ENCODE measurements at regions not wholly inside any gene's neighbourhood (a gene's known extent, or its start where the extent isn't known, plus 50 kb on each side); places are given as distances from the start of the nearest gene placed in this dataset.

- no peak overlapping the region for H3K4me3 Mint-ChIP-seq
- peaks cover 11% of the 10 kb centered on the region for H3K9me3 Mint-ChIP-seq
- no peaks in the 10 kb centered on the region for H3K4me1 Mint-ChIP-seq (ENCODE audit: low read depth)
- no peaks in the 10 kb centered on the region for H3K27me3 Mint-ChIP-seq (ENCODE audit: low read depth)
- no peak overlapping the region for H3K27ac Mint-ChIP-seq
- no peaks in the 10 kb centered on the region for H3K36me3 Mint-ChIP-seq (ENCODE audit: low read depth)
- no peak for DNase-seq (ENCODE audit: low spot score)
These were observed 566.4 kb upstream of the POT1 start for GRCh38 chr7:125495997-125496396.

- Mint-ChIP-seq H3K27ac (no peak overlapping the region), H3K36me3 (ENCODE audit: low read depth) (no peaks in the 10 kb centered on the region), H3K9me3 (peaks cover 5% of the 10 kb centered on the region), H3K4me3 (no peak overlapping the region), H3K4me1 (ENCODE audit: low read depth) (no peaks in the 10 kb centered on the region), H3K27me3 (ENCODE audit: low read depth) (no peaks in the 10 kb centered on the region)
- no peak for DNase-seq (ENCODE audit: low spot score)
These were observed 562.9 kb upstream of the POT1 start for GRCh38 chr7:125492521-125492920.

GRCh38 chr7:125491137-125491536 is 561.5 kb upstream of the POT1 start:
- Mint-ChIP-seq H3K27ac (no peak overlapping the region), H3K4me1 (ENCODE audit: low read depth) (no peaks in the 10 kb centered on the region), H3K27me3 (ENCODE audit: low read depth) (no peaks in the 10 kb centered on the region), H3K9me3 (peaks cover 2% of the 10 kb centered on the region), H3K4me3 (no peak overlapping the region), H3K36me3 (ENCODE audit: low read depth) (no peaks in the 10 kb centered on the region)
- DNase-seq (ENCODE audit: low spot score), result no peak

- H3K27ac Mint-ChIP-seq, result no peak overlapping the region
- H3K36me3 Mint-ChIP-seq (ENCODE audit: low read depth), result no peaks in the 10 kb centered on the region
- DNase-seq (ENCODE audit: low spot score), result no peak
- H3K27me3 Mint-ChIP-seq (ENCODE audit: low read depth), result no peaks in the 10 kb centered on the region
- H3K4me3 Mint-ChIP-seq, result no peak overlapping the region
- H3K9me3 Mint-ChIP-seq, result no peaks in the 10 kb centered on the region
- H3K4me1 Mint-ChIP-seq (ENCODE audit: low read depth), result no peaks in the 10 kb centered on the region
These were observed 560.5 kb upstream of the POT1 start for GRCh38 chr7:125490167-125490566.

DNA sequence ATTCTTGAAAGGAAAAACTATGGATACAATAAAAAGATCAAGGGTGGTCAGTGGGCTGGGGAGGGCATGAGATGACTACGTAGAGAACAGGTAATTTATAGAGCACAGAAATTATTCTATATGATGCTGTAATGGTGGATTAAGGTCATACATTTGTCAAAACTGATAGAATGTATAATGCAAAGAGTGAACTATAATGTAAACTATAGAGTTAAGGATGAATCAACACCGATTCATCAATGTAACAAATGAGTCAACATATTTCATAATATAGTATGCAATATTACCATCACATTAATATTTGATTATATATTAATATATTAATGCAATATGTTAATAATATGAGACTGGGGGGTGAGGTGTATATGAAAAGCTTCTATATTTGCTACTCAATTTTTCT is 555.6 kb upstream of the POT1 start:
- Mint-ChIP-seq H3K36me3 (ENCODE audit: low read depth) (no peaks in the 10 kb centered on the region), H3K4me1 (ENCODE audit: low read depth) (no peaks in the 10 kb centered on the region)

DNA sequence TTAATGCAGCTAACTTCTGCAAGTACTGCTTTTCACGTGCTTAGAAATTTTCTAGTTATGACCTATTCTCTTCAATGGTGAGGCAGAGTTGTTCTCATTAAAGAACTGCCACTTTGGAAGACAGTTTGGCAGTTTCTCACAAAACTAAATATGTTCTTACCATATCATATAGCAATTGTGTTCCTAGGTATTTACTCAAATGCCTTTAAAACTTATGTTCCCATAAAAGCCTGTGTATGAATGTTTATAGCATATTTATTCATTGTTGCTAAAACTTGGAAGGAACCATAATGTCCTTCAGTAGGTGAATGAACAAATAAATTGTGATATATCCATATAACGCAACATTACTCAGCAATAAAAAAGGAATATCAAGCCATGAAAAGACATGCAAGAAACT is 555.1 kb upstream of the POT1 start:
- Mint-ChIP-seq H3K27me3 (ENCODE audit: low read depth) (no peaks in the 10 kb centered on the region), H3K36me3 (ENCODE audit: low read depth) (no peaks in the 10 kb centered on the region), H3K4me1 (ENCODE audit: low read depth) (no peaks in the 10 kb centered on the region), H3K4me3 (no peak overlapping the region), H3K9me3 (no peaks in the 10 kb centered on the region), H3K27ac (no peak overlapping the region)
- no peak for DNase-seq (ENCODE audit: low spot score)

More for the DNA sequence above, 555.6 kb upstream of the POT1 start:
- Mint-ChIP-seq H3K27me3 (ENCODE audit: low read depth) (no peaks in the 10 kb centered on the region), H3K9me3 (no peaks in the 10 kb centered on the region), H3K27ac (no peak overlapping the region), H3K4me3 (no peak overlapping the region)
- no peak for DNase-seq (ENCODE audit: low spot score)

DNA sequence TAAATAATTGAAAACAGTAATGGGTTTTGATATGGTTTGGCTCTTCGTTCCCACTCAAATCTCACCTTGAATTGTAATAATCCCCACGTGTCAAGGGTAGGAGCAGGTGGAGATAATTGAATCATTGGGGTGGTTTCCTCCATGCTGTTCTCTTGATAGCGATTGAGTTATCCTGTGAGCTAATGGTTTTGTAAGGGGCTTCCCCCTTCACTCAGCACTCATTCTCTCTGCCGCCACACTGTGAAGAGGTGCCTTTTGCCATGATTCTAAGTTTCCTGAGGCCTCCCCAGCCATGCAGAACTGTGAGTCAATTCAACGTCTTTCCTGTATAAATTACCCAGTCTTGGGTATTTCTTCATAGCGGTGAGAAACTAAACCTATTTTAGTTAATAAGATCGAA is 551.7 kb upstream of the POT1 start:
- Mint-ChIP-seq H3K27ac (no peak overlapping the region), H3K4me1 (ENCODE audit: low read depth) (no peaks in the 10 kb centered on the region), H3K36me3 (ENCODE audit: low read depth) (no peaks in the 10 kb centered on the region), H3K9me3 (no peaks in the 10 kb centered on the region), H3K27me3 (ENCODE audit: low read depth) (no peaks in the 10 kb centered on the region), H3K4me3 (no peak overlapping the region)
- DNase-seq (ENCODE audit: low spot score), result no peak

GRCh38 chr7:125480762-125481161 is 551.1 kb upstream of the POT1 start:
- H3K36me3 Mint-ChIP-seq (ENCODE audit: low read depth), result no peaks in the 10 kb centered on the region
- no peak for DNase-seq (ENCODE audit: low spot score)

DNA sequence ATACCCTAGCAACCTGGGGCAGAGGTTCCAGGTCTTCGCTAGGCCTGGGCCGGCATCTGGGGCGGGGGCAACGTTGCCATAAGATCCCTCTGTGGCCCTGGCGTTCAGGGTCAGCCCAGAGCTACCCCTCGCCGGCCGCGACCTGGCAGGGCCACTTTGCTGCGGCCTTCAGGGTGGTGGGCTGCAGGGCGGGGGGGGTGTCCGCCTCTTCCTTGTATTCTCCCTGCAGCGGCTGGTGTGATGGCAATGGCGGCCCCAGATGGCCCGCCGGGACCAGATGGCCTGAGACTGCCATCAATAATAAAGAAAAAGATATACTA is 539.2 kb upstream of the POT1 start:
- no peak overlapping the region for H3K4me3 Mint-ChIP-seq
- H3K36me3 Mint-ChIP-seq (ENCODE audit: low read depth), result no peaks in the 10 kb centered on the region
- DNase-seq (ENCODE audit: low spot score), result no peak
- H3K9me3 Mint-ChIP-seq, result peaks cover 6% of the 10 kb centered on the region
- H3K27me3 Mint-ChIP-seq (ENCODE audit: low read depth), result no peaks in the 10 kb centered on the region
- no peaks in the 10 kb centered on the region for H3K4me1 Mint-ChIP-seq (ENCODE audit: low read depth)
- no peak overlapping the region for H3K27ac Mint-ChIP-seq

More at GRCh38 chr7:125480762-125481161, 551.1 kb upstream of the POT1 start:
- Mint-ChIP-seq H3K27ac (no peak overlapping the region), H3K4me3 (no peak overlapping the region), H3K27me3 (ENCODE audit: low read depth) (no peaks in the 10 kb centered on the region), H3K4me1 (ENCODE audit: low read depth) (no peaks in the 10 kb centered on the region), H3K9me3 (no peaks in the 10 kb centered on the region)

DNA sequence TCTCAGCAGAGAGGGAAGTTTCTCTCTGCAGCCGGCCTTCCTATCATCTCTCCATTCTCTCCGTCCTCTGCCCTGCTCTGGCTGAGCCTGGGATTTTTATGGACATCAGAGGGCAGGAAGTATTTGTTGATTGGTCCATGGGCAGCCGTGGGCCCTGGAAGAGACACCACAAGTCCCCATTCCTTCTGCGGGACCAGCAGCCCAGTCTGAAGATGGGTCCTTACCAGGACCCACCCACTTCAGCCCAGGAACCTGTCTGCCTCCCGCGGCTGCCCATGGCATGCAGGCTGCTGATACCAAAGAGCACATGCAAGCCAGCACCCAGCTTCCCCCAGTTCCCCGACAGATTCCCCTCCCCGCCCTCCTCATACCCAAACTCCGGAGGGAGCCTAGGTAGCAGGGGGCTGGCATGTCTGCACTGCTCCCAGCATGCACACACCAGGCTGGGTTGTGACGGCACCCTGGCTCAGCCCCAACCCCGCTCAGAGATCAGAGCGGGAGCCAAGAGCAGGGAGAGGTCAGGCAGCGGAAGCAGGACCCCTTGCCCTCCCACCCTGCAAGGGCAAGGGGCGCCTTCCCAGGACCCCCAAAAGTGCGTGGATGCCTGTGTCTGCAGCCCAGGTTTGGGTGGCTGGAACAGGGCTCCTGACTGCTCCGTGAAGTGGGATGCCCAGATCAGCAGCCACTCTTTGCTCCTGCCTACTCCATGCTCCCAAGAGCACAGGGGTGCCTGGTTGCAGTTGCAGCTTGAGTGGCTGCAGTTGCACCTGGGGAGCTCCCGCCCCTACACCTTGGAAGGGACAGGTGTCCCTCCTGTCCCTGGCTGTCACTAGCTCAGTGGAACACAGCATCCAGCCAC is 538.6 kb upstream of the POT1 start:
- H3K27ac Mint-ChIP-seq, result no peak overlapping the region
- no peak for DNase-seq (ENCODE audit: low spot score)
- H3K36me3 Mint-ChIP-seq (ENCODE audit: low read depth), result no peaks in the 10 kb centered on the region
- no peaks in the 10 kb centered on the region for H3K4me1 Mint-ChIP-seq (ENCODE audit: low read depth)
- no peaks in the 10 kb centered on the region for H3K27me3 Mint-ChIP-seq (ENCODE audit: low read depth)
- H3K9me3 Mint-ChIP-seq, result peaks cover 6% of the 10 kb centered on the region
- H3K4me3 Mint-ChIP-seq, result no peak overlapping the region

DNA sequence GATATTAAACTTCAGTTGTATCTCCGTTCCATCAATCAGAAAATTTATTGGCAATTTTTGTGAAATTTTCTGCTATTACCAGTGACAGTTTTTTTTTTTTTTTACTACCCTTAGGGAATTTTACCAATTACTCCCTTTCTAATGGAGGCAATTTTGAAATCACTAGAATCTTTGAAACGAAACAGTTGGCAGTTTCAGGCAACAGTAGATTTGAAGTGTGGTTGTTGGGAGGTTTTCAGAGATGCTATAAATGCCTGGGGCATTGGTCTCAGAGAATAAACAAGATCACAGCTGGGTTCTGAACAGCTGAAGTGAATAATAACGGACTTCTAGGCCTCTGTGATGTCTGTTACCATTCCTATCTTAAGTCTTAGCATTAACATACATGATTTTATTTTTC is 535.9 kb upstream of the POT1 start:
- H3K27ac Mint-ChIP-seq, result no peak overlapping the region
- H3K9me3 Mint-ChIP-seq, result peaks cover 2% of the 10 kb centered on the region
- no peaks in the 10 kb centered on the region for H3K4me1 Mint-ChIP-seq (ENCODE audit: low read depth)
- H3K4me3 Mint-ChIP-seq, result no peak overlapping the region
- no peaks in the 10 kb centered on the region for H3K27me3 Mint-ChIP-seq (ENCODE audit: low read depth)
- DNase-seq (ENCODE audit: low spot score), result no peak
- H3K36me3 Mint-ChIP-seq (ENCODE audit: low read depth), result no peaks in the 10 kb centered on the region

DNA sequence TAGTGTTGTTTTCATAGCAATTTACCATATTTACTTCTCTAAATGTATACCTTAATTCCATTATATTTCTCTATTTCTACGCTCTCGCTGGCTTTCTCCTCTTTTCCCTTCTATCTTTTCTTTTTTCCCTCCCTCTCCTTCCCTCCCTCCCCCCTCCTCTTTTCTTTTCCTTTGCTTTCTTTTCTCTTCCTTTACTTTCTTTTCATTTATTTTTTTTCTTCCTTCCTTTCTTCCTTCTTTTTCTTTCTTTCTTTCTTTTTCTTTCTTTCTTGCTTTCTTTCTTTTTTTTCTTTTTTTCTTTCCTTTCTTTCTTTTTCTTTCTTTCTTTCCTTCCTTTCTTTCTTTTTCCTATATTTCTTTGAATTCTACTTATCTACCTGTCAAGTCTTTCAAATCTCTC is 533.0 kb upstream of the POT1 start:
- Mint-ChIP-seq H3K27ac (no peak overlapping the region), H3K36me3 (ENCODE audit: low read depth) (no peaks in the 10 kb centered on the region), H3K9me3 (peaks cover 18% of the 10 kb centered on the region), H3K4me1 (ENCODE audit: low read depth) (no peaks in the 10 kb centered on the region), H3K4me3 (no peak overlapping the region), H3K27me3 (ENCODE audit: low read depth) (no peaks in the 10 kb centered on the region)
- DNase-seq (ENCODE audit: low spot score), result no peak

GRCh38 chr7:125459038-125459437 is 529.4 kb upstream of the POT1 start:
- H3K9me3 Mint-ChIP-seq, result peaks cover 32% of the 10 kb centered on the region

DNA sequence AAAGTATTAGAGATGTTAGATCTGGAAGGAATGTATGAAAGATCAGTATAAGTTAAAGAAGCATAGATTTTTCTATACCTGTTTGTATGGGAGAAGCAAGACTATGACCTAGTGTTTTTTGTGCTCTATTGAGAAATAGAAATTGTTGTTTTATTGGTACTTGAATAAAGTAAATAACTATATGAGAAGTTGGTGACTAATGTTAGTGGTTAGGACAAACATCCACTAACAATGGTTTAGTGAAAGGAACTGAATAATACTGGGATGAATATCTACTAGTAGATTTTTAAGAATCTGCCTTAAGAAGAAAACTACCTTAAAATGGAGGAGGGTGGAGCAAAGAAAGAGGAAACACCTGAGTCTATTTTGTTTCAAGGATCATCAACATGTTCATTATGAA is 521.1 kb upstream of the POT1 start:
- DNase-seq (ENCODE audit: low spot score), result no peak
- no peak overlapping the region for H3K4me3 Mint-ChIP-seq
- H3K36me3 Mint-ChIP-seq (ENCODE audit: low read depth), result no peaks in the 10 kb centered on the region
- H3K4me1 Mint-ChIP-seq (ENCODE audit: low read depth), result no peaks in the 10 kb centered on the region
- no peak overlapping the region for H3K27ac Mint-ChIP-seq
- no peaks in the 10 kb centered on the region for H3K27me3 Mint-ChIP-seq (ENCODE audit: low read depth)
- peaks cover 11% of the 10 kb centered on the region for H3K9me3 Mint-ChIP-seq

More at GRCh38 chr7:125459038-125459437, 529.4 kb upstream of the POT1 start:
- Mint-ChIP-seq H3K27me3 (ENCODE audit: low read depth) (no peaks in the 10 kb centered on the region), H3K27ac (no peak overlapping the region), H3K4me1 (ENCODE audit: low read depth) (no peaks in the 10 kb centered on the region), H3K4me3 (no peak overlapping the region), H3K36me3 (ENCODE audit: low read depth) (no peaks in the 10 kb centered on the region)
- no peak for DNase-seq (ENCODE audit: low spot score)

GRCh38 chr7:125445836-125446235 is 516.2 kb upstream of the POT1 start:
- H3K36me3 Mint-ChIP-seq (ENCODE audit: low read depth), result no peaks in the 10 kb centered on the region
- H3K9me3 Mint-ChIP-seq, result no peaks in the 10 kb centered on the region
- no peak for DNase-seq (ENCODE audit: low spot score)
- no peak overlapping the region for H3K4me3 Mint-ChIP-seq
- H3K27me3 Mint-ChIP-seq (ENCODE audit: low read depth), result no peaks in the 10 kb centered on the region
- H3K4me1 Mint-ChIP-seq (ENCODE audit: low read depth), result no peaks in the 10 kb centered on the region
- no peak overlapping the region for H3K27ac Mint-ChIP-seq

Data from T-helper 2 cell treated with Interferon-gamma antibody and Interleukin-4, amounts not matched to agents 5 μg/mL and 100 μg/mL, for 36 hours (primary cell).